Panc1 (cell line): ENCODE measurements at regions not wholly inside any gene's neighbourhood (a gene's known extent, or its start where the extent isn't known, plus 50 kb on each side); places are given as distances from the start of the nearest gene placed in this dataset.

ENCODE experiments used
- ATAC-seq: fragments of 200-7000 bp; cut with Tn5 transposase; 2 replicates; pipeline ENCODE4 v1.9.1; 2020; ENCODE audit warnings: mild to moderate bottlenecking, moderate library complexity
- BruUV-seq: library from RNA; stranded (reverse); fragments of 400-500 nt; replicated peaks from 2 replicates; lab custom pipeline; 2021; lab: Mats Ljungman, UMichigan
- CTCF ChIA-PET: fragments of 300-600 bp; sonication (Branson Sonifier 250); formaldehyde crosslinking; loops from one replicate; lab custom pipeline; 2022; ENCODE audit warnings: antibody characterized with exemption; lab: Charles Lee
- POLR2A ChIA-PET: fragments of 300-600 bp; sonication (Branson Sonifier 250); formaldehyde crosslinking; loops from one replicate; lab custom pipeline; 2022; ENCODE audit warnings: antibody characterized with exemption; lab: Charles Lee
- DNase-seq: peaks from one replicate; pipeline ENCODE4 v3.0.0-alpha.2; 2010; ENCODE audit warnings: low read depth, low spot score
- H3K27ac ChIP-seq: 2 replicates; pipeline ENCODE4 v1.5.1; 2011; ENCODE audit warnings: mild to moderate bottlenecking, low read length, inconsistent platforms
- H3K27me3 ChIP-seq: fragments of 200-500 bp; sonication (Bioruptor generic); 2 replicates; pipeline ENCODE4 v1.6.0; 2014; ENCODE audit warnings: low read length, inconsistent platforms; ENCODE audit not compliant: control insufficient read depth, insufficient read depth
- H3K36me3 ChIP-seq: fragments of 200-500 bp; sonication (Bioruptor generic); 2 replicates; pipeline ENCODE4 v1.5.1; 2014; ENCODE audit warnings: inconsistent platforms, mild to moderate bottlenecking, low read length, moderate library complexity; ENCODE audit not compliant: control insufficient read depth, insufficient read depth
- H3K4me1 ChIP-seq: 2 replicates; pipeline ENCODE4 v1.5.1; 2011; ENCODE audit warnings: inconsistent platforms, mild to moderate bottlenecking, low read length, moderate library complexity; ENCODE audit not compliant: control insufficient read depth, insufficient read depth
- H3K4me3 ChIP-seq, 2 experiments: 2 replicates each; pipeline ENCODE4 v1.5.1; 2011 to 2012; ENCODE audit warnings: low read depth in 2 of 2, low read length in 2 of 2, mild to moderate bottlenecking in 2 of 2, inconsistent platforms in 1 of 2, moderate library complexity in 1 of 2
- H3K9me3 ChIP-seq: fragments of 200-500 bp; sonication (Bioruptor generic); 2 replicates; pipeline ENCODE4 v1.5.1; 2014; ENCODE audit warnings: low read depth, mild to moderate bottlenecking, inconsistent platforms, low read length, moderate library complexity; ENCODE audit not compliant: control insufficient read depth, insufficient read depth
- POLR2AphosphoS5 ChIP-seq: IDR thresholded peaks from 2 replicates; pipeline ENCODE4 v1.6.1; 2012; ENCODE audit warnings: mild to moderate bottlenecking, low read depth, low read length, moderate library complexity
- SIN3A ChIP-seq: IDR thresholded peaks from 2 replicates; pipeline ENCODE4 v1.6.1; 2012; ENCODE audit warnings: low read depth, mild to moderate bottlenecking, low read length, moderate library complexity, borderline replicate concordance; ENCODE audit not compliant: insufficient read depth
- TCF7L2 ChIP-seq: IDR thresholded peaks from 2 replicates; pipeline ENCODE4 v1.6.1; 2011; ENCODE audit warnings: mild to moderate bottlenecking, low read depth, low read length, inconsistent platforms
- in situ Hi-C: cut with HindIII; loops from 2 replicates; pipeline ENCODE4 v1.10.0; 2016; ENCODE audit warnings: low sequenced_read_pairs, low pct_unique_long_range_greater_than_20kb
- intact Hi-C: fragments of 100-400 bp; cut with micrococcal nuclease; formaldehyde crosslinking; loops from one replicate; pipeline ENCODE4 v1.10.0; 2022; ENCODE audit not compliant: unreplicated experiment
- TF ChIP-seq, protein P1 (sequence below), 2 experiments: IDR thresholded peaks; 2 replicates each; pipeline ENCODE4 v1.6.1; 2011 to 2012; ENCODE audit warnings: low read depth in 2 of 2, control low read depth in 1 of 2, low read length in 1 of 2, mild to moderate bottlenecking in 1 of 2, moderate library complexity in 1 of 2; ENCODE audit not compliant: insufficient read depth in 1 of 2
- TF ChIP-seq, protein P2 (sequence below): fragments of 450-650 bp; IDR thresholded peaks from 2 replicates; pipeline ENCODE4 v1.5.1; 2017; ENCODE audit warnings: mild to moderate bottlenecking

DNA sequence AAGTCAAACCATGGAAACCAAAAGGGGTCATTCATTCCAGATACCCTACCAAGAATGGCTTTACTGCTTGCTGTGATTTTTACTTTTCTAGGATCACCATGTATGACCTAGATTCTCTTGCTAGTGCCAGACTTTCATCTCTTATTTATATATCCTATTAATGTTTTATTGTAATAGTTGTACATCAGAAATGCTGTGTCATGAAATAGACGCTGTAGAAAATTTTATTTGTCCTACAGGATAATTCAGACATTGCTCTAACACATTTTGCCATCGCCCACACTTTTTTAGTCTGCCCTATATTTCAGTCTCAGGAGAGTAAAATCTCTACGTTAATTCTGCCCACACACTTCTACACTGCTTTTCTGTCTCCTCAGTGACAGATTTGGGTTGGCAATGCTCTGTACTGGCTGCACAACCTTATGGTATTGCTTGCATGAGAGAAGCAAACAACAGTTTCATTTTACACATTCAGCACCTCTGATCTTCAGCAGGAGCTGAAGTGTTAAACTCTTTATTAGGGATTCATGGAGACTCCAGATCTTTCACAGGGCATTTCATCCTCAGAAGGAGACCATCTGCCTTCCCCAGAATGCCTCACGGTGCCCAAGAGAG is 871.8 kb upstream of the CHAC2 start:
- TF ChIP-seq, protein P1, sequence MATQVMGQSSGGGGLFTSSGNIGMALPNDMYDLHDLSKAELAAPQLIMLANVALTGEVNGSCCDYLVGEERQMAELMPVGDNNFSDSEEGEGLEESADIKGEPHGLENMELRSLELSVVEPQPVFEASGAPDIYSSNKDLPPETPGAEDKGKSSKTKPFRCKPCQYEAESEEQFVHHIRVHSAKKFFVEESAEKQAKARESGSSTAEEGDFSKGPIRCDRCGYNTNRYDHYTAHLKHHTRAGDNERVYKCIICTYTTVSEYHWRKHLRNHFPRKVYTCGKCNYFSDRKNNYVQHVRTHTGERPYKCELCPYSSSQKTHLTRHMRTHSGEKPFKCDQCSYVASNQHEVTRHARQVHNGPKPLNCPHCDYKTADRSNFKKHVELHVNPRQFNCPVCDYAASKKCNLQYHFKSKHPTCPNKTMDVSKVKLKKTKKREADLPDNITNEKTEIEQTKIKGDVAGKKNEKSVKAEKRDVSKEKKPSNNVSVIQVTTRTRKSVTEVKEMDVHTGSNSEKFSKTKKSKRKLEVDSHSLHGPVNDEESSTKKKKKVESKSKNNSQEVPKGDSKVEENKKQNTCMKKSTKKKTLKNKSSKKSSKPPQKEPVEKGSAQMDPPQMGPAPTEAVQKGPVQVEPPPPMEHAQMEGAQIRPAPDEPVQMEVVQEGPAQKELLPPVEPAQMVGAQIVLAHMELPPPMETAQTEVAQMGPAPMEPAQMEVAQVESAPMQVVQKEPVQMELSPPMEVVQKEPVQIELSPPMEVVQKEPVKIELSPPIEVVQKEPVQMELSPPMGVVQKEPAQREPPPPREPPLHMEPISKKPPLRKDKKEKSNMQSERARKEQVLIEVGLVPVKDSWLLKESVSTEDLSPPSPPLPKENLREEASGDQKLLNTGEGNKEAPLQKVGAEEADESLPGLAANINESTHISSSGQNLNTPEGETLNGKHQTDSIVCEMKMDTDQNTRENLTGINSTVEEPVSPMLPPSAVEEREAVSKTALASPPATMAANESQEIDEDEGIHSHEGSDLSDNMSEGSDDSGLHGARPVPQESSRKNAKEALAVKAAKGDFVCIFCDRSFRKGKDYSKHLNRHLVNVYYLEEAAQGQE (IDR thresholded peaks at IDR 0.05; ENCODE audit: insufficient read depth in 1 of 2, low read depth in 2 of 2, low read length in 1 of 2), result no peak
- TF ChIP-seq, protein P2, sequence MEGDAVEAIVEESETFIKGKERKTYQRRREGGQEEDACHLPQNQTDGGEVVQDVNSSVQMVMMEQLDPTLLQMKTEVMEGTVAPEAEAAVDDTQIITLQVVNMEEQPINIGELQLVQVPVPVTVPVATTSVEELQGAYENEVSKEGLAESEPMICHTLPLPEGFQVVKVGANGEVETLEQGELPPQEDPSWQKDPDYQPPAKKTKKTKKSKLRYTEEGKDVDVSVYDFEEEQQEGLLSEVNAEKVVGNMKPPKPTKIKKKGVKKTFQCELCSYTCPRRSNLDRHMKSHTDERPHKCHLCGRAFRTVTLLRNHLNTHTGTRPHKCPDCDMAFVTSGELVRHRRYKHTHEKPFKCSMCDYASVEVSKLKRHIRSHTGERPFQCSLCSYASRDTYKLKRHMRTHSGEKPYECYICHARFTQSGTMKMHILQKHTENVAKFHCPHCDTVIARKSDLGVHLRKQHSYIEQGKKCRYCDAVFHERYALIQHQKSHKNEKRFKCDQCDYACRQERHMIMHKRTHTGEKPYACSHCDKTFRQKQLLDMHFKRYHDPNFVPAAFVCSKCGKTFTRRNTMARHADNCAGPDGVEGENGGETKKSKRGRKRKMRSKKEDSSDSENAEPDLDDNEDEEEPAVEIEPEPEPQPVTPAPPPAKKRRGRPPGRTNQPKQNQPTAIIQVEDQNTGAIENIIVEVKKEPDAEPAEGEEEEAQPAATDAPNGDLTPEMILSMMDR, result no peak
- no peak for TF ChIP-seq SIN3A
- TF ChIP-seq POLR2AphosphoS5, result no peak
- TF ChIP-seq TCF7L2, result no peak
- Histone ChIP-seq H3K9me3 (peaks cover 9% of the 10 kb centered on the region; the same call in 1 of the 2 replicates), H3K36me3 (no peaks in the 10 kb centered on the region), H3K4me3 (no peak overlapping the region), H3K4me1 (no peaks in the 10 kb centered on the region), H3K27ac (no peak overlapping the region), H3K27me3 (no peaks in the 10 kb centered on the region)
- DNase-seq (no peak), ATAC-seq (no peak)
- intact Hi-C loops (no loop called here), in situ Hi-C loops (no loop called here)
- ChIA-PET CTCF (no interaction called here), POLR2A (no interaction called here)
- BruUV-seq, result no TSS peak

DNA sequence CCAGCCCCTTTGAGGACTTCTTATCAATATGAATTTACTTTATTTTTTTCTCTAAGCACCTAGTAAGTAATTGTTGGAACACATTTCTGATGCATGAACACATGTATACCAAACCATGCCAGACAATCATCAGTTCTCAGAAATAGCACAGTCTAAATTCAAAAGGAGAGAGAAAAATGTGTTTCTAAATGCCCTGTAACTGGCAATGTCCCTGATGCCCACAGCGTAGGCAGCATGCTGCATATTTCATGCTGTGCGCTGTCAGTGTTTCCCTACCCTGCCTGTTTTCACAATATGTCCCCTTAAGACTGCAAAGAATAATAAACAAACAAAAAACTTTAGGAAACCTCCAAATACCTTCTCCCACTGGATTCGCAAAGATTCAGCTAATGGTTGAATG is 881.0 kb upstream of the CHAC2 start:
- DNase-seq (no peak), ATAC-seq (no peak)
- Histone ChIP-seq H3K27ac (no peak overlapping the region), H3K27me3 (no peaks in the 10 kb centered on the region), H3K4me3 (no peak overlapping the region), H3K36me3 (no peaks in the 10 kb centered on the region), H3K9me3 (no peaks in the 10 kb centered on the region), H3K4me1 (no peaks in the 10 kb centered on the region)
- intact Hi-C loops, result no loop called here
- BruUV-seq, result no TSS peak
- ChIA-PET POLR2A (no interaction called here), CTCF (no interaction called here)
- TF ChIP-seq, protein P2, result no peak
- TF ChIP-seq, protein P1 (IDR thresholded peaks at IDR 0.05; ENCODE audit: insufficient read depth in 1 of 2, low read depth in 2 of 2, low read length in 1 of 2), result no peak
- TF ChIP-seq POLR2AphosphoS5 (no peak), TCF7L2 (no peak), SIN3A (no peak)
- in situ Hi-C loops, result no loop called here
